ENCODE measurements at regions not wholly inside any gene's neighbourhood (a gene's known extent, or its start where the extent isn't known, plus 50 kb on each side); places are given as distances from the start of the nearest gene placed in this dataset.

GRCh38 chr2:120558847-120559246 lies 176.8 kb upstream of the GLI2 start:
- Mint-ChIP-seq H3K27me3 (peaks cover 44% of the 10 kb centered on the region), H3K4me3 (no peak overlapping the region), H3K27ac (ENCODE audit: low read depth) (no peak overlapping the region), H3K9me3 (no peaks in the 10 kb centered on the region), H3K36me3 (ENCODE audit: insufficient read depth) (no peaks in the 10 kb centered on the region), H3K4me1 (no peaks in the 10 kb centered on the region)
- ATAC-seq (replicated peaks; ENCODE audit: extremely low read depth, poor library complexity, severe bottlenecking) (no peak), DNase-seq (ENCODE audit: low spot score in 2 of 2) (no peak)

GRCh38 chr2:120559401-120559800 lies 176.3 kb upstream of the GLI2 start:
- peaks cover 38% of the 10 kb centered on the region for H3K27me3 Mint-ChIP-seq
- DNase-seq (ENCODE audit: low spot score in 2 of 2) (no peak), ATAC-seq (replicated peaks; ENCODE audit: extremely low read depth, poor library complexity, severe bottlenecking) (no peak)
- H3K4me1 Mint-ChIP-seq, result no peaks in the 10 kb centered on the region
- no peak overlapping the region for H3K27ac Mint-ChIP-seq (ENCODE audit: low read depth)
- no peaks in the 10 kb centered on the region for H3K36me3 Mint-ChIP-seq (ENCODE audit: insufficient read depth)
- no peak overlapping the region for H3K4me3 Mint-ChIP-seq
- no peaks in the 10 kb centered on the region for H3K9me3 Mint-ChIP-seq

- Mint-ChIP-seq H3K4me3 (no peak overlapping the region), H3K9me3 (no peaks in the 10 kb centered on the region), H3K27me3 (peaks cover 29% of the 10 kb centered on the region), H3K4me1 (no peaks in the 10 kb centered on the region), H3K27ac (ENCODE audit: low read depth) (no peak overlapping the region), H3K36me3 (ENCODE audit: insufficient read depth) (no peaks in the 10 kb centered on the region)
- ATAC-seq (replicated peaks; ENCODE audit: extremely low read depth, poor library complexity, severe bottlenecking) (no peak), DNase-seq (ENCODE audit: low spot score in 2 of 2) (no peak)
Observed at GRCh38 chr2:120560330-120560729, 175.3 kb upstream of the GLI2 start.

GRCh38 chr2:120561379-120562035 lies 174.2 kb upstream of the GLI2 start:
- H3K9me3 Mint-ChIP-seq, result no peaks in the 10 kb centered on the region
- no peak for ATAC-seq (replicated peaks; ENCODE audit: extremely low read depth, poor library complexity, severe bottlenecking)
- no peaks in the 10 kb centered on the region for H3K36me3 Mint-ChIP-seq (ENCODE audit: insufficient read depth)
- no peak for DNase-seq (ENCODE audit: low spot score in 2 of 2)
- H3K27me3 Mint-ChIP-seq, result peaks cover 33% of the 10 kb centered on the region
- H3K4me3 Mint-ChIP-seq, result no peak overlapping the region
- no peak overlapping the region for H3K27ac Mint-ChIP-seq (ENCODE audit: low read depth)
- H3K4me1 Mint-ChIP-seq, result no peaks in the 10 kb centered on the region

- ATAC-seq (replicated peaks; ENCODE audit: extremely low read depth, poor library complexity, severe bottlenecking) (no peak), DNase-seq (ENCODE audit: low spot score in 2 of 2) (no peak)
- Mint-ChIP-seq H3K4me3 (no peak overlapping the region), H3K27me3 (peaks cover 42% of the 10 kb centered on the region), H3K36me3 (ENCODE audit: insufficient read depth) (no peaks in the 10 kb centered on the region), H3K27ac (ENCODE audit: low read depth) (no peak overlapping the region), H3K9me3 (no peaks in the 10 kb centered on the region), H3K4me1 (no peaks in the 10 kb centered on the region)
Observed at GRCh38 chr2:120562218-120563005, 173.3 kb upstream of the GLI2 start.

- H3K4me3 Mint-ChIP-seq, result no peak overlapping the region
- no peak for ATAC-seq (replicated peaks; ENCODE audit: extremely low read depth, poor library complexity, severe bottlenecking)
- H3K27me3 Mint-ChIP-seq, result peaks cover 54% of the 10 kb centered on the region
- H3K36me3 Mint-ChIP-seq (ENCODE audit: insufficient read depth), result no peaks in the 10 kb centered on the region
- H3K4me1 Mint-ChIP-seq, result no peaks in the 10 kb centered on the region
- DNase-seq (ENCODE audit: low spot score in 2 of 2), result no peak
- no peaks in the 10 kb centered on the region for H3K9me3 Mint-ChIP-seq
- H3K27ac Mint-ChIP-seq (ENCODE audit: low read depth), result no peak overlapping the region
Observed at GRCh38 chr2:120563616-120564015, 172.1 kb upstream of the GLI2 start.

- H3K27ac Mint-ChIP-seq (ENCODE audit: low read depth), result no peak overlapping the region
- DNase-seq (ENCODE audit: low spot score in 2 of 2) (no peak), ATAC-seq (replicated peaks; ENCODE audit: extremely low read depth, poor library complexity, severe bottlenecking) (no peak)
- H3K36me3 Mint-ChIP-seq (ENCODE audit: insufficient read depth), result no peaks in the 10 kb centered on the region
- no peaks in the 10 kb centered on the region for H3K4me1 Mint-ChIP-seq
- H3K4me3 Mint-ChIP-seq, result no peak overlapping the region
- no peaks in the 10 kb centered on the region for H3K9me3 Mint-ChIP-seq
- H3K27me3 Mint-ChIP-seq, result peaks cover 60% of the 10 kb centered on the region
Observed at GRCh38 chr2:120564213-120565094, 171.2 kb upstream of the GLI2 start.

GRCh38 chr2:120565095-120565460 lies 170.6 kb upstream of the GLI2 start:
- ATAC-seq (replicated peaks; ENCODE audit: extremely low read depth, poor library complexity, severe bottlenecking), result no peak
- H3K4me1 Mint-ChIP-seq, result no peaks in the 10 kb centered on the region
- no peaks in the 10 kb centered on the region for H3K9me3 Mint-ChIP-seq
- no peaks in the 10 kb centered on the region for H3K36me3 Mint-ChIP-seq (ENCODE audit: insufficient read depth)
- DNase-seq (ENCODE audit: low spot score in 2 of 2), result no peak
- H3K27ac Mint-ChIP-seq (ENCODE audit: low read depth), result no peak overlapping the region
- H3K27me3 Mint-ChIP-seq, result peaks cover 60% of the 10 kb centered on the region
- H3K4me3 Mint-ChIP-seq, result no peak overlapping the region

- Mint-ChIP-seq H3K4me3 (no peak overlapping the region), H3K27me3 (peaks cover 59% of the 10 kb centered on the region), H3K27ac (ENCODE audit: low read depth) (no peak overlapping the region), H3K9me3 (no peaks in the 10 kb centered on the region), H3K36me3 (ENCODE audit: insufficient read depth) (no peaks in the 10 kb centered on the region), H3K4me1 (no peaks in the 10 kb centered on the region)
- DNase-seq (ENCODE audit: low spot score in 2 of 2), result no peak
- ATAC-seq (replicated peaks; ENCODE audit: extremely low read depth, poor library complexity, severe bottlenecking), result no peak
Observed at GRCh38 chr2:120565929-120566328, 169.7 kb upstream of the GLI2 start.

- H3K9me3 Mint-ChIP-seq, result no peaks in the 10 kb centered on the region
- DNase-seq (ENCODE audit: low spot score in 2 of 2) (no peak), ATAC-seq (replicated peaks; ENCODE audit: extremely low read depth, poor library complexity, severe bottlenecking) (no peak)
- H3K27ac Mint-ChIP-seq (ENCODE audit: low read depth), result no peak overlapping the region
- no peak overlapping the region for H3K4me3 Mint-ChIP-seq
- H3K27me3 Mint-ChIP-seq, result peaks cover 59% of the 10 kb centered on the region
- H3K36me3 Mint-ChIP-seq (ENCODE audit: insufficient read depth), result no peaks in the 10 kb centered on the region
- H3K4me1 Mint-ChIP-seq, result no peaks in the 10 kb centered on the region
Observed at GRCh38 chr2:120566331-120567035, 169.2 kb upstream of the GLI2 start.

- no peak overlapping the region for H3K4me3 Mint-ChIP-seq
- no peak for ATAC-seq (replicated peaks; ENCODE audit: extremely low read depth, poor library complexity, severe bottlenecking)
- no peaks in the 10 kb centered on the region for H3K36me3 Mint-ChIP-seq (ENCODE audit: insufficient read depth)
- no peak overlapping the region for H3K27ac Mint-ChIP-seq (ENCODE audit: low read depth)
- H3K27me3 Mint-ChIP-seq, result peaks cover 54% of the 10 kb centered on the region
- DNase-seq (ENCODE audit: low spot score in 2 of 2), result no peak
- H3K4me1 Mint-ChIP-seq, result no peaks in the 10 kb centered on the region
- H3K9me3 Mint-ChIP-seq, result no peaks in the 10 kb centered on the region
Observed at GRCh38 chr2:120567128-120567527, 168.5 kb upstream of the GLI2 start.
